ENCODE measurements at regions not wholly inside any gene's neighbourhood (a gene's known extent, or its start where the extent isn't known, plus 50 kb on each side); places are given as distances from the start of the nearest gene placed in this dataset.
A peak's percentile ranks its signal among the peaks of the same experiment; 100 is the strongest.

GRCh38 chr3:74346896-74347295 is 267.6 kb downstream of the CNTN3 start:
- no peak for DNase-seq

- no peak for DNase-seq
Observed at GRCh38 chr3:74345701-74346100, 268.8 kb downstream of the CNTN3 start.

GRCh38 chr3:74344865-74345440 is 269.5 kb downstream of the CNTN3 start:
- no peak for DNase-seq

GRCh38 chr3:74343391-74343790 is 271.1 kb downstream of the CNTN3 start:
- DNase-seq: no peak

- no peak for DNase-seq
Observed at GRCh38 chr3:74338998-74339397, 275.5 kb downstream of the CNTN3 start.

GRCh38 chr3:74332165-74332564 is 282.3 kb downstream of the CNTN3 start:
- DNase-seq: no peak

- no peak for DNase-seq
Observed at GRCh38 chr3:74331711-74332110, 282.7 kb downstream of the CNTN3 start.

- DNase-seq: no peak
Observed at GRCh38 chr3:74329096-74329495, 285.4 kb downstream of the CNTN3 start.

- DNase-seq: no peak
Observed at GRCh38 chr3:74328435-74328834, 286.0 kb downstream of the CNTN3 start.

GRCh38 chr3:74315291-74315690 is 299.2 kb downstream of the CNTN3 start:
- DNase-seq: no peak

- no peak for DNase-seq
Observed at GRCh38 chr3:74314696-74315095, 299.8 kb downstream of the CNTN3 start.

GRCh38 chr3:74309716-74310115 is 304.7 kb downstream of the CNTN3 start:
- DNase-seq: no peak

- DNase-seq: no peak
Observed at GRCh38 chr3:74304424-74304823, 310.0 kb downstream of the CNTN3 start.

GRCh38 chr3:74303711-74304110 is 310.7 kb downstream of the CNTN3 start:
- no peak for DNase-seq

- no peak for DNase-seq
Observed at GRCh38 chr3:74302969-74303368, 311.5 kb downstream of the CNTN3 start.

GRCh38 chr3:74302281-74302680 is 312.2 kb downstream of the CNTN3 start:
- no peak for DNase-seq

- peak; percentile 5 for DNase-seq
Observed at GRCh38 chr3:74301056-74301455, 313.4 kb downstream of the CNTN3 start.

GRCh38 chr3:74295479-74295878 is 319.0 kb downstream of the CNTN3 start:
- DNase-seq: no peak

- no peak for DNase-seq
Observed at GRCh38 chr3:74288761-74289160, 325.7 kb downstream of the CNTN3 start.

GRCh38 chr3:74287557-74287956 is 326.9 kb downstream of the CNTN3 start:
- no peak for DNase-seq

- DNase-seq: no peak
Observed at GRCh38 chr3:74282202-74282601, 332.3 kb downstream of the CNTN3 start.

GRCh38 chr3:74281705-74282104 is 332.8 kb downstream of the CNTN3 start:
- no peak for DNase-seq

- DNase-seq: no peak
Observed at GRCh38 chr3:74273555-74274402, 340.7 kb downstream of the CNTN3 start.

GRCh38 chr3:74273091-74273490 is 341.4 kb downstream of the CNTN3 start:
- DNase-seq: no peak

GRCh38 chr3:74271541-74271940 is 342.9 kb downstream of the CNTN3 start:
- no peak for DNase-seq
